ENCODE measurements at regions not wholly inside any gene's neighbourhood (a gene's known extent, or its start where the extent isn't known, plus 50 kb on each side); places are given as distances from the start of the nearest gene placed in this dataset.

DNA sequence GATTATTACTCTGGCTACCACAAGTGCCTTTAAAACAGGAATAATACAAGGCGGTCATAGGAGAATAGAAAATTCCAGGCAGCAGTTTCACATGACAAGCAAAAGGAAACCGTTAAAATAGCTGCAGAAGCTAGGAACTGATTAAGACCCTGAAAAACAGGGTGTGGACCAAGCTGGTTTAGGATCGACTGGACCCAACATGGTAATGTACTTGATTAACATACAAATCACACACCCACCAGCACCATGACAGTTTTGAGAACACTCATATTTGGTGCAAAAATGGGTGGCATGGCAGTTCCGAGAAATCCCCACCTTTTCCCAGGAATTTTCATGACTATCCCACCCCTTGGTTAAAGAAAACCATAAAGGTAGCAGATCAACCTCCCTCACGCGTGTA lies 51.9 kb upstream of the TMEM163 start:
- no peak overlapping the region for H3K4me3 ChIP-seq (ENCODE audit: low read depth, low read length)
- TF ChIP-seq, protein P1, sequence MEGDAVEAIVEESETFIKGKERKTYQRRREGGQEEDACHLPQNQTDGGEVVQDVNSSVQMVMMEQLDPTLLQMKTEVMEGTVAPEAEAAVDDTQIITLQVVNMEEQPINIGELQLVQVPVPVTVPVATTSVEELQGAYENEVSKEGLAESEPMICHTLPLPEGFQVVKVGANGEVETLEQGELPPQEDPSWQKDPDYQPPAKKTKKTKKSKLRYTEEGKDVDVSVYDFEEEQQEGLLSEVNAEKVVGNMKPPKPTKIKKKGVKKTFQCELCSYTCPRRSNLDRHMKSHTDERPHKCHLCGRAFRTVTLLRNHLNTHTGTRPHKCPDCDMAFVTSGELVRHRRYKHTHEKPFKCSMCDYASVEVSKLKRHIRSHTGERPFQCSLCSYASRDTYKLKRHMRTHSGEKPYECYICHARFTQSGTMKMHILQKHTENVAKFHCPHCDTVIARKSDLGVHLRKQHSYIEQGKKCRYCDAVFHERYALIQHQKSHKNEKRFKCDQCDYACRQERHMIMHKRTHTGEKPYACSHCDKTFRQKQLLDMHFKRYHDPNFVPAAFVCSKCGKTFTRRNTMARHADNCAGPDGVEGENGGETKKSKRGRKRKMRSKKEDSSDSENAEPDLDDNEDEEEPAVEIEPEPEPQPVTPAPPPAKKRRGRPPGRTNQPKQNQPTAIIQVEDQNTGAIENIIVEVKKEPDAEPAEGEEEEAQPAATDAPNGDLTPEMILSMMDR (IDR thresholded peaks at IDR 0.05; ENCODE audit: borderline replicate concordance, insufficient read depth, low read depth, low read length) = no peak

DNA sequence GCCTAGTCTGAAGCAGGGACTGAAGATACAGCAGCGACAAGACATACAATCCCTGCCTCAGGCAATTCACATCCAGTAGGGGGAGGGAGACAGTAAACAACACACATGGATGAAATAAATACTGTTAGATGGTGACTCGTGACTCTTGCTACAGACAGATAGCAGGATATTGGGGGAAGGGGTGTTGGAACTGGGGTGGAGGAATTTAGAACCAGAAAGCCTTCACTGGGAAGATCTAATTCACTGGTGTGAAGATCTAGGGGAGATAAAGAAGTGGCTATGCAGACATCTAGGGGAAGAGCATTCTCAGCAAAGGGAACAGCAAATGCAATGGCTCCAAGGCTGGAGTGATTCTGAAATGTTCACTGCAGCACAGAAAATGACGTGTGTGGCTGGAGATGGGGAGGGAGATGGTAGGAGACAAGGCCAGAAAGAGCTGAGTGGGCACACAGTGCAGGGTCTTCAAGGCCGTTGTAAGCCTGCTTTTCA lies 52.6 kb upstream of the TMEM163 start:
- no peak overlapping the region for H3K4me3 ChIP-seq (ENCODE audit: low read depth, low read length)
- TF ChIP-seq, protein P1 (IDR thresholded peaks at IDR 0.05; ENCODE audit: borderline replicate concordance, insufficient read depth, low read depth, low read length) = no peak

DNA sequence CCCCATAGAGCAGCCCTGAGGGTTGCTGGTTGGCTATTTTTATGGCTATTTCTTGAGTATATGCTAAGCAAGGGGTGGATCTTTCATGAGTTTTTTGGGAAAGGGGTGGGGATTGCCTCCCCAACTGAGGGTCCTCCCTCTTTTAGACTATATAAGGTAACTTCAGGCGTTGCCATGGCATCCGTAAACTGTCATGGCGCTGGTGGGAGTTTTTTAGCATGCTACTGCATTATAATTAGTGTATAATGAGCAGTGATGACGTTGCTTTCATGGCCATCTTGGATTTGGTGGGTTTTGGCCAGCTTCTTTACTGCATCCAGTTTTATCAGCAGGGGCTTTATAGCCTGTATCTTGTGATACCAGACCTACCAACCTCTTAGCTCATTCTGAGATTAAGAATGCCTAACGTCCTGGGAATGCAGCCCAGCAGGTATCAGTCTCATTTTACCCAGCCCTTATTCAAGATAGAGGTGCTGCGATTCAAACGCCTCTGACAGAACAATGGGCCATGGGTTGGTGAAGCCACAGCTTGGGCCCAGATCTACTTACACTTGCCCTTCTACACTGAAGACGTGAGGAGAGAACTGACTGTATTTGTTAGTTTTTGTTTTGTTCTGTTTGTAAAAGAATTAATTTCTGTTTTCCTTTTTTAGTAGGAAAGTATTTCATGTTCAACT lies 53.8 kb upstream of the TMEM163 start:
- no peak overlapping the region for H3K4me3 ChIP-seq (ENCODE audit: low read depth, low read length)
- TF ChIP-seq, protein P1 (IDR thresholded peaks at IDR 0.05; ENCODE audit: borderline replicate concordance, insufficient read depth, low read depth, low read length) = no peak

DNA sequence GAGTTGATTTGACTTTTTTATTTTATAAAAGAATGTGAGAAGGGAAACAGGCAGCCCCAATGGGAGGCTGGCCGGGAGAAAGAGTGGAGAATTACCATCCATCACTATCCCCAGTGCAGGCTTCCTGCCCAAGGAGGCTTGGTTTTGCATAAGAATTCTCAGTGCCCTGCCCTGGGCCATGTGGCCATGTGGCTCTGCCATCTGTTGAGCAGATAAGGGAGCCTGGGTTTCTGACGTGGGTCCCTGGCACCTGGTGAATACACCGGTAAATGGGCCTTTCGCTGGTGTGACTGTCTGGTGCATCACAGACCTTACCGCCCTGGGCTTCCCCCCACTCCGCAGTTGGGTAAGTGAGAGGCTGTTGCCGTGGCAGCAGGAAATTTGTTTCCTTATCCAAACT lies 54.5 kb upstream of the TMEM163 start:
- no peak overlapping the region for H3K4me3 ChIP-seq (ENCODE audit: low read depth, low read length)
- TF ChIP-seq, protein P1 (IDR thresholded peaks at IDR 0.05; ENCODE audit: borderline replicate concordance, insufficient read depth, low read depth, low read length) = no peak

DNA sequence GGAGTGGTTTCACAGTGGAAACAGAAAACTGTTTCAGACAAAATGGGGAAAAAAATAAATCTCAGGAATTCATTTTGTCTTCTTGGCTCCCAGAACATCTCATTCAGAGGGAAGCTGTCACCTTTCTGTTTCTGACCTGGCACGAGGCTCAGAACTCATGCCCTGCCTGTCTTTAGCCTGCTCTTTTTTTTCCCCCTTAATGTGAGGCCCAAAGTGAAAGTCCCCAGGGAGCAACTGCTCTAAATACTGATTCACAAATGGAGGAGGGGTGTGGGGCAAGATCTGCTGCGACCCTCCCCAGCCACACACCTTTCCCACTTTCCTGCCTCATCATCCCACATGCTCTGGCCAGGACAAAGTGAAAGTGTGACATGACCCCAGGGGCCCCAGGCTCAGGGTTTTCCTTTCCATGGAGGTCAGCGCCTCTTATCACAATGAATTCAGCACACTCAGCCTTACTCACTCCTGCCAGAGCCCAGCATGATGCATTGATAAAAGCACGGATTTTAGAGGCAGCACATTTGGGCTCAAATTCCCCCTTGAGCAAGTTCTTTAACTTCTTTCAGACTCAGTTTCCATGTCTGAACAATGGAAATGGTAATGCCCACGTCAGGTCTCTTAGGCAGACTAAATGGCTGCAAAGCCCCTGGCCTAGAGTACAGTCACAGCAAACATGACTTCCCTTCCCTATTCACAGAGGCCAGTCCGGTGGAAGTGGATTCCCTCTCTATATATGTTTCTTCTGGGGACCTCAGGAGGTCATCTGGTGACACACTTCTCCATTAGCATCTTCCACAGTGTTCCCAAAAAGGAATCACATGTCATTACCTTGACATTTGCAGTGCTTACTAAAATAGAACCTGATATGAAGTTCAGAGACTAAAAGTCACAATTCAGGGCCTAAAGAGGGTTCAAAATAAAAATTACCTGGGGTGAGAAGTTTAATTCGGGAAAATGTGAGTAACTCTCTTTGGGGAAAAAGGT lies 55.3 kb upstream of the TMEM163 start:
- TF ChIP-seq, protein P1 (IDR thresholded peaks at IDR 0.05; ENCODE audit: borderline replicate concordance, insufficient read depth, low read depth, low read length) = no peak
- no peak overlapping the region for H3K4me3 ChIP-seq (ENCODE audit: low read depth, low read length)

DNA sequence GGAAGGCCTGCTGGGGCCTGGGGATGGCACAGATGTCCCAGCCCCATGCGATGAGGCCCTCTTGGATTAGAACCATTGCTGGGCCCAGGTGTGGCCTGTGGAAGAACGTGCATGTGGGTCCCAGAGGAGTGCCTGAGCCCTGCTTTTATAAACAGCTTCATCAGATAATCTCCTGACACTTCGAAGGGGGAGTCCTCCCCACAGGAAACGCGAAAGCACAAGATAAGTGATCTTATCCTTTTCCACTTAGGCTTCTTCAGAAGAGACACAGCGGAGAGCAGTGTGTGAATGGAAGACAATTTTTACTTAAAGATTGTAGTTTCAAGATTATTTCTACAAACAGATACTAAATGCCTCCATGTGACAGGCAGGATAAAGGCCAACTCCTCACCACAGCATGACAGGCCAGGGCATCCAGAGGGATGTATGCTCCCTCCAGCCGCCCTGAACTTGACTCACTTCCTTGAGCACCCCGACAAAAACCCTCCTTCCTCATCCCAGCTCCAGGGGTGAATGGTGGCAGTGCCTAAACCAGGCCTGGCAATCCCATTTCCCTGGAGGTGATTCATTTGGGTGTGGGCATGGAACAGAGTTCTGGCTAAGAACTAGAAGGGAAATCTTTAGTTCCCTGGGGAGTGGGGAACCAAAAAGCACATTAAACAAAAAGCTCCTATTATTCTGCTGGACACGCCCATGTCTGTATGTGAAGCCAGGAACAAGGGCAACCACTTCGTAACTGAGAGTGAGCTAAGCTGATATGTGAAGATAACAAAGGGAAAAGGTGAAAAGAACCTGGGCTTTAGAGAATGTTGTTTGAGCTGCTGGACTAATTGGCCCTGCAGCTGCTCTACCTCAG lies 56.2 kb upstream of the TMEM163 start:
- TF ChIP-seq, protein P1 (IDR thresholded peaks at IDR 0.05; ENCODE audit: borderline replicate concordance, insufficient read depth, low read depth, low read length) = no peak
- H3K4me3 ChIP-seq (ENCODE audit: low read depth, low read length) = no peak overlapping the region
